Adrenal gland (tissue), 9 donors: ENCODE measurements at regions not wholly inside any gene's neighbourhood (a gene's known extent, or its start where the extent isn't known, plus 50 kb on each side); places are given as distances from the start of the nearest gene placed in this dataset.

Experiments used
- DNase-seq, 7 donors: peaks; one replicate each; pipeline ENCODE4 v3.0.0-alpha.2; 2019 to 2020
- H3K27ac ChIP-seq, 5 donors: fragments of 200-600 bp; sonication (generic) in 4 of 5; 1 replicate in 3 of 5; 2 replicates in 2 of 5; pipeline versions ENCODE4 v1.5.1 to v1.8.0; 2016 to 2020; ENCODE audit warnings: mild to moderate bottlenecking in 1 of 5
- H3K27me3 ChIP-seq: fragments of 200-600 bp; 2 replicates; pipeline ENCODE4 v1.8.0; 2021
- H3K36me3 ChIP-seq, 2 donors: fragments of 200-600 bp; replicated peaks in 1 of 2; 1 replicate in 1 of 2; 2 replicates in 1 of 2; pipeline versions ENCODE4 v1.5.1 to v1.8.0; 2018 to 2022
- H3K4me1 ChIP-seq, 2 donors: fragments of 200-600 bp; replicated peaks in 1 of 2; 1 replicate in 1 of 2; 2 replicates in 1 of 2; pipeline versions ENCODE4 v1.5.1 to v1.8.0; 2018 to 2021
- H3K4me3 ChIP-seq, 4 donors: fragments of 200-600 bp; sonication (generic) in 3 of 4; one replicate each; pipeline ENCODE4 v1.5.1; 2016 to 2018
- H3K9me3 ChIP-seq, 3 donors: fragments of 200-600 bp; sonication (generic) in 1 of 3; replicated peaks in 1 of 3; 1 replicate in 2 of 3; 2 replicates in 1 of 3; pipeline versions ENCODE4 v1.5.1 to v1.8.0; 2016 to 2021
- CTCF ChIP-seq, 6 experiments: fragments of 450-650 bp in 4 of 6; fragments of 200-600 bp in 2 of 6; sonication (generic) in 1 of 6; IDR thresholded peaks; 1 replicate in 5 of 6; 2 replicates in 1 of 6; pipeline versions ENCODE4 v1.5.1 to v1.8.0; 2016 to 2021; ENCODE audit warnings: antibody characterized with exemption in 6 of 6, mild to moderate bottlenecking in 2 of 6, moderate library complexity in 1 of 6
- POLR2A ChIP-seq, 2 donors: fragments of 450-650 bp; IDR thresholded peaks; one replicate each; pipeline ENCODE4 v1.6.1; 2017; ENCODE audit warnings: antibody characterized with exemption in 2 of 2, mild to moderate bottlenecking in 2 of 2, moderate library complexity in 1 of 2
- WGBS, 4 donors: extraction: QIAGEN DNeasy Blood & Tissue Kit in 2 of 4; methylation state at CpG; one replicate each; pipeline versions ENCODE4 v1.1.5 to v1.1.7; 2013 to 2017; 5-methylcytosine and 5-hydroxymethylcytosine counted together
- intact Hi-C, 2 donors: fragments of 100-400 bp; cut with DNase I; formaldehyde crosslinking; loops; one replicate each; pipeline versions ENCODE4 v1.14.1 to v1.15.0; 2022 to 2023
- donor health status: healthy with polysubstance abuse.
- donor health status: Bipolar disorder and iron deficiency.
- donor health status: DM: yes; HTN: yes; CAD: no.
- donor health status: DM: no; HTN: no; CAD: no.
- donor health status: DM: no; HTN: no; CAD: no.

GRCh38 chr16:13811834-13812233, 108.1 kb upstream of the ERCC4 start:
- Histone ChIP-seq H3K9me3 (no peaks in the 10 kb centered on the region), H3K36me3 (no peaks in the 10 kb centered on the region), H3K4me1 (no peaks in the 10 kb centered on the region), H3K27ac (no peak overlapping the region), H3K27me3 (no peaks in the 10 kb centered on the region), H3K4me3 (no peak overlapping the region)
- DNase-seq: peak in 1 of 7 donors; percentile 54
- 45 to 58% (median 51%) methylated on average over 3 of the region's 3 CpGs for WGBS, 4 donors
- intact Hi-C loops: no loop called here
- TF ChIP-seq CTCF (IDR thresholded peaks at IDR 0.05): no peak
- TF ChIP-seq POLR2A (IDR thresholded peaks at IDR 0.05): no peak

DNA sequence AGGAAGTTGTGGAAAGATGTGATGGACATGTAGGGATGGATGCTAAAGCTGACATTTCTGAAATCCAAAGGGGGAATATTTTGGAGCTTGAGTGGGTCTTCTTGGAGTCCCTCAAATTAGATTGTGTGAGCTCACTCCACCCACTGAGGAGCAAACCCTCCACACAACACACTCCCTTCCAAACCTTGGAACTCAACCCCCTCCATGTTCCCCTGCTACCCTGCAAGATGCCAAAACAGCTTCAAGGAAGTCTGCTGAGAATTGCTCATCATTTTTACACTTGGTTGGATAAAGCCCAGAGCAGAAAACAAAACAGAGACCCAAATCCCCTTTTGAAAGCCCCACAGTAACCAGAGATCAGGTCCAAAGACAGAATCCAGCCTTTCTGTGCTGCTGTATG, 103.3 kb upstream of the ERCC4 start:
- no peak for DNase-seq
- H3K4me1 ChIP-seq: no peaks in the 10 kb centered on the region
- no peaks in the 10 kb centered on the region for H3K27me3 ChIP-seq
- H3K4me3 ChIP-seq: no peak overlapping the region
- H3K27ac ChIP-seq: no peak overlapping the region
- H3K9me3 ChIP-seq: no peaks in the 10 kb centered on the region
- intact Hi-C loops: no loop called here
- no peak for TF ChIP-seq POLR2A (IDR thresholded peaks at IDR 0.05)
- TF ChIP-seq CTCF (IDR thresholded peaks at IDR 0.05): no peak
- no peaks in the 10 kb centered on the region for H3K36me3 ChIP-seq

- Histone ChIP-seq H3K9me3 (no peaks in the 10 kb centered on the region), H3K27ac (no peak overlapping the region), H3K4me1 (no peaks in the 10 kb centered on the region), H3K36me3 (no peaks in the 10 kb centered on the region), H3K4me3 (no peak overlapping the region), H3K27me3 (no peaks in the 10 kb centered on the region)
- intact Hi-C loops: no loop called here
- TF ChIP-seq CTCF (IDR thresholded peaks at IDR 0.05): no peak
- no peak for TF ChIP-seq POLR2A (IDR thresholded peaks at IDR 0.05)
- WGBS, 4 donors: 72 to 94% (median 81%) methylated on average over 5 to 6 of the region's 6 CpGs
- no peak for DNase-seq
These were observed 96.5 kb upstream of the ERCC4 start for GRCh38 chr16:13823501-13823900.

- no peak for TF ChIP-seq POLR2A (IDR thresholded peaks at IDR 0.05)
- TF ChIP-seq CTCF (IDR thresholded peaks at IDR 0.05): no peak
- intact Hi-C loops: no loop called here
- Histone ChIP-seq H3K4me3 (no peak overlapping the region), H3K4me1 (no peaks in the 10 kb centered on the region), H3K27me3 (no peaks in the 10 kb centered on the region), H3K9me3 (no peaks in the 10 kb centered on the region), H3K36me3 (no peaks in the 10 kb centered on the region), H3K27ac (no peak overlapping the region)
- 64 to 76% (median 72%) methylated on average over 7 of the region's 7 CpGs for WGBS, 4 donors
- no peak for DNase-seq
These were observed 90.2 kb upstream of the ERCC4 start for GRCh38 chr16:13829697-13830299.
